GM19043 (cell line): ENCODE measurements at regions not wholly inside any gene's neighbourhood (a gene's known extent, or its start where the extent isn't known, plus 50 kb on each side); places are given as distances from the start of the nearest gene placed in this dataset.

Source experiments
- ATAC-seq: cut with Tn5 transposase; IDR thresholded peaks from one replicate; pipeline ENCODE4 v1.9.1; 2021; ENCODE audit warnings: low read depth; ENCODE audit not compliant: unreplicated experiment

GRCh38 chr20:24891546-24892393 lies 57.3 kb upstream of the CST7 start:
- no peak for ATAC-seq

- ATAC-seq, result no peak
These were observed 56.5 kb upstream of the CST7 start for GRCh38 chr20:24892522-24892921.

GRCh38 chr20:24892931-24893330 lies 56.1 kb upstream of the CST7 start:
- ATAC-seq, result no peak

- ATAC-seq, result no peak
These were observed 54.6 kb upstream of the CST7 start for GRCh38 chr20:24894488-24894887.

GRCh38 chr20:24894967-24895366 lies 54.1 kb upstream of the CST7 start:
- ATAC-seq, result no peak

GRCh38 chr20:24895431-24895830 lies 53.6 kb upstream of the CST7 start:
- no peak for ATAC-seq

GRCh38 chr20:24895898-24896658 lies 53.0 kb upstream of the CST7 start:
- ATAC-seq, result no peak

- ATAC-seq, result no peak
These were observed 52.1 kb upstream of the CST7 start for GRCh38 chr20:24896984-24897383.

- no peak for ATAC-seq
These were observed 51.1 kb upstream of the CST7 start for GRCh38 chr20:24897974-24898373.

GRCh38 chr20:24899153-24899552 lies 49.9 kb upstream of the CST7 start:
- ATAC-seq, result no peak
